ENCODE measurements at regions not wholly inside any gene's neighbourhood (a gene's known extent, or its start where the extent isn't known, plus 50 kb on each side); places are given as distances from the start of the nearest gene placed in this dataset.
A peak's percentile ranks its signal among the peaks of the same experiment; 100 is the strongest.

DNA sequence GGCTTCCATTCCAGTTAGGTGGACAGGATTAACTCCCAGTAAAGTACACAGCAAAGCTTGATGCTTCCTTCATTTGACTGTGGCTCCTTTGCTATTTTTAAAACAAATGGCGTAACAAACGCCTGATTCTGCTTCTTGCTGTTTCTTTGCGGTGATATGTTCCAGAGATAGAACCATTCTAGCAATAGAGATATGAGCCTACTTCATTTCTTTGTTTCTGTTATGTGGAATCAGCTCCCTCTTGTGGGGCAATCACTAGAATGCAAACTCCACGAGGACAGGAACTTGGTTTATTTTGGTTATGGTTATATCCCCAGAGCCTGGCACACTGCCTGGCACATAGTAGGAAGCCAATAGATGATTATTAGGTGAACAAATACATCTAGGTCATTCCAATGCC lies 122.6 kb upstream of the SLC6A11 start:
- peak in 4 of 5 experiments; percentile 36 to 50 (median 44) for TF ChIP-seq CTCF (IDR thresholded peaks at IDR 0.05 in 4 of 5, conservative IDR thresholded peaks at IDR 0.05 in 1 of 5)
- no peak for TF ChIP-seq POLR2A (IDR thresholded peaks at IDR 0.05)
